Epidermal melanocyte (primary cell): ENCODE measurements at regions not wholly inside any gene's neighbourhood (a gene's known extent, or its start where the extent isn't known, plus 50 kb on each side); places are given as distances from the start of the nearest gene placed in this dataset.

Source experiments
- DNase-seq: peaks from one replicate; pipeline ENCODE4 v3.0.0; 2011; ENCODE audit warnings: low spot score; ENCODE audit not compliant: insufficient read length

DNA sequence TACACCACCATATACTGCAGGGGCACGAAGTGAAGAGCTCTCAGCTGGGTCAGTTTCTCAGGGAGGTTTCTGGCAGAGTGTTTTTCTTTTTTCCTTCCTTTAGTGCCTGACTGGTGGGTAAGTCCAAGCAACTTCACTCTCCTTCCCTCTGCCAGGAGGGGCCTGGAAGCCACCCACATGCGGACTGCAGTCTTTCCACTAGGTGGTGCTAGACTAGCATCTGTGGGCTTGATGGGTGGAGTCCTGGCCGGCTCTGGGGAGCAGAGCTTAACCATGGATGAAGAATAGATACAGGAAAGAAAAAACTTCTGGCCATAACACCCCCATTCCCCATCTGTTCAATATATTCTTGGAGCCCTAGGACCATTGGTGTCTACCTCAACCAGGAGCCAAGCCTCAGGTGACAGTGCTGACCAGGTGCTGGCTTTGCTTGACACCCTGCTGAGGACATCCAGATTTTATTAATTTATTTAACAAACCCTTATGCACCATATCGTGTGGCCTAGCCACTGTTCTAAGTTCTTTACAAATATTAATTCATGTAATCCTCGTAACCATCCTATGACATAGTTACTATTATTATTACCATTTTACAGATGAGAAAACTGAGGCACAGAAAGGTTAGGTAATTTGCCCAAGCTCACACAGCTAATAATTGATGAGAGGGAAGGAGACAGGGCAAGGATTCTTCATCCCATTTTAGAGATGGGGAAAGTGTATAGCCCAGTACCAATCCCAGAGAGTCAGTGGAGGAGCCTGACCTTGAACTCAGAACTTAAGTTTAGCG is 126.7 kb upstream of the CSF3R start:
- peak; percentile 37 for DNase-seq

DNA sequence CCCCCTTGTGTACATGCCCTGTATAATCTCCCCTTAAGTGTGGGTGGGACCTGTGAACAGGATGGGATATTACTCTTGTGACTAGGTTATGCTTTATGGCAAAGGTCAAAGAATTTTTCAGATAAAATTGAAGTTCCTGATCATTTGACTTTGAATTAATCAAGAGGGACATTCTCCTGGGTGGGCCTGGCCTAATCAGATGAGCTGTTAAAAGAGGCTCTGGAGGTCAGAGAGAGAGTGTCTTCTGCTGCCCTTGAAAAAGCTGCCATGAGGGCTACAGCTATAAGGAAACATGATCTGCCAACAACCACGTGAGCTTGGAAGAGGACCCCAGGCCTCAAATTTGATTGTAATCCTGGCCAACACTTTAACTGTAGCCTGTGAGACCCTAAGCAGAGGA is 125.6 kb upstream of the CSF3R start:
- no peak for DNase-seq

DNA sequence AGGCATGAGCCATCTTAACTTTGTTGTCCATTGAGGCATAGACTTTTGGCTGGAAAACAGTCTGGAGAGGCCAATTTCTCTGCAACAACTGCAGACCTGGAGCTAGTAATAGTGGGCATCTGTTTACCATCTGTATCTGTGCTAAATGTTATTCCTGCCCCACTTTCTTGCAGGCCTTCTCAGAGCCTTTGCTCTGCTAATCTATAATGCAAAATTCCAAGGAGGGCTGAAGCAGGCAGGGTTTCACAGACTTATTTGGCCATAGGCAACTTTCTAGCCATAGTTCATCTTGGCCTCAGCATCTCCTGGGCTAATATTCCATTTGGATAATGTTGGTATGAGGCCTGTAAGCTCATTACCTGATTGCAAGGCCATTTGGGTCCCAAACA is 124.5 kb upstream of the CSF3R start:
- DNase-seq, result no peak

DNA sequence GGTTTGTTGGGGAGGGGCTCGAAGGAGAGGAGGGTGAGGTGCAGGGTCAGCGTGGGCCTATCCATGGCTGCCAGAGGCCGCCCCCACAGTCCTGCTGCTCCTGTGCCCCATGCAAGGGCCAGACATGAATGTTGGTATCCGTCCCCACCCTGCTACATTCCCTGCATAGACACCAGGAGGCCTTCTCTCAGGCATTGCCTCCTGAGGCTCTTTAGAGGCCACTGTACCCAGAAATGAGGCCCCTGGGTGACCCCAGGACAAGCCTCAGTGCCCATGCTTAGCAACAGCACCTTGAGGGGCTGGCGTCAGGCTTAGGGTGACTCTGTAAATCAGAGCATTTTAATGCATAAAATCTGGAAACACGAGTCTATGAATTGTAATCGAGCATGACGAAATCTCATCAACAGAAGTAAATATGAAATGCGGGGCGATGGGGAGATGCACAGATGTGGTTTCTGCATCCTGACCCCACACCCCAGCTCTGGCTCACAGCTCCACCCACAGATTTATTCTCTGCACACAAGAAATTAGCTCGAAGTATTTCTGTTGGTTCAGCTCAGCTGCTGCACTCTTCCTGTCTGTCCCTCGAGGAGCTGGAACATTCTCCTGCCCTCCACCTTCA is 124.0 kb upstream of the CSF3R start:
- no peak for DNase-seq

DNA sequence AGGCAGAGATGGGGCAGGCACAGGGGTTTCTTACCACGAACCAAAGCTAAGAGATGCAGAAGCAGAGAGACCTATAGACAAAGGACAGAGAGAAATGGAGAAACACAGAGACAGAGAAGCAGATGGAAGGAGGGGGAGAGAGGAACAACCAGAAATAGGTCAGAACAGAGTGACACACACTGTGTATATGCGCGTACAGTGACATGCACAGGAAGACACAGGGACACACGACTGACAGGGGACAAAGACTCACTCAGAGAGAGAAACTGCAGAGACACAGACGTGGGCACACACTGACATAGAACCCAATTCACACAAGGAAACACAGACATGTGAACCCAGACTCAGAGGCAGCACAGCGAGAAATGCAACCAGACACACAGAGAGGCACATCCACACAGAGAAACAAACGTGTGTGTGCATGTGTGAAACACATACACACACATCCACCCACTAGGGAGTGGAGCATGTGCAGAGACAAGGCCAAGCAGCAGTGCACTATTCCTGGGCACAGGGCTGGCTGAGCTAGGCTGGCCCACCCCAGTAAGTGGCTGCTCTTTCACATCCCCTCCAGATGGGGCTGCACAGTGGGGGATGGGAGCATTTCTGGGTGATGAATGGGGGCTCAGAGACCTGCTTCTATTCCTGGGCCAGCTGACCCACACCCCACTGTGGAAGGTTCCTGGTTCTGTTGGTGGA is 123.4 kb upstream of the CSF3R start:
- no peak for DNase-seq

DNA sequence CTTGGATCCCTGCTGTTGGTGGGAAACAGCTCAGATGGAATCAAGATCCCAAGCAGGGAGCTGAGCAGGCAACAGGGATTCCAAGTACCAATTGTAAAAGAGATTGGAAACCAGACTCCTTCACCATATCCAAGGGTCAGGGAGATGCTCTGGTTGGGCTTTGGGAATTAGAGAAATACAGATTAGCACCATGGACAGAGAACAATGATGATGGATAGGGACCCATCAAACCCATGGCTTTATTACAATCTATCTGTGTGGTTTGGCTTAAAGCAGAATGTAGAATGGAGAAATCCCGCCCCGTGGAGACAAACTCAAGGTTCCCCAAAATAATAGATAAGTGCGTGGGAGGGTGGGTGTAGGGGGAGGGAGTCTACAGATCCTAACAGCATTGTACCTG is 120.7 kb upstream of the CSF3R start:
- DNase-seq, result no peak

DNA sequence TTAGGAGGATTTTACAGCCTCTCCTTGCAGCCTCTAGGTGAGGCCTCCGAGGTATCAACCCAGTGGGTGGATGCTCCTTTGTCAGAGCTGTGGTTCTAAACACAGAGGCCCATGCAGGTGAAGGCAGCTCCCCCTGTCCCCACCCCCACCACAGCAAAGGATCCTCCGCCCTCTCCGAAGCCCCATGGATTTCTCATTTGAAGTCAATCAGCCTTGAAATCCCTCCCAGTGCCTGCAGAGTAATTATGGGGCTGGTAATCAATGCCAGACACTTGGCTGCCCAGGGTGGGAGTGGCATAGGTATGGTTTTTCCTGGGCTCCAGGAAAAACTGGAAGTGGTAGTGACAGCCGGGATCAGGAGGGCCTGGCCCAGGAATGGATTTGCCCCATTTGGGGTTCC is 119.5 kb upstream of the CSF3R start:
- no peak for DNase-seq

DNA sequence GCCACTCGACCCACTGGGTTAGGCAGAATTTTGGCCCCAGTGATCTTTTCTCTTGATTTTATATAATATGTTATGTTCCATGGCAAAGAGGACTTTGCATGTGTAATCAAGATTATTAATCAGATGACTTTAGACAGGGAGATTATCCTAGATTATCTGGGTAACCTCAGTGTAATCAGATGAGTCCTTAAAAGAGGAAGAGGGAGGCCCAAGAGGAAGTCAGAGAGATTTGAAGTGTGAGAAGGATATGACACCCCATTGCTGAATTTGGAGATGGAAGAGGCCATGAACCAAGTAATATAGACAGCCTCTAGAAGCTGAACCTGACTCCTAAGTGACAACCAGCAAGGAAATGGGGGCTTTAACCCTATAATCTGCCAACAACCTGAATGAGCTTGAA is 117.1 kb upstream of the CSF3R start:
- no peak for DNase-seq

DNA sequence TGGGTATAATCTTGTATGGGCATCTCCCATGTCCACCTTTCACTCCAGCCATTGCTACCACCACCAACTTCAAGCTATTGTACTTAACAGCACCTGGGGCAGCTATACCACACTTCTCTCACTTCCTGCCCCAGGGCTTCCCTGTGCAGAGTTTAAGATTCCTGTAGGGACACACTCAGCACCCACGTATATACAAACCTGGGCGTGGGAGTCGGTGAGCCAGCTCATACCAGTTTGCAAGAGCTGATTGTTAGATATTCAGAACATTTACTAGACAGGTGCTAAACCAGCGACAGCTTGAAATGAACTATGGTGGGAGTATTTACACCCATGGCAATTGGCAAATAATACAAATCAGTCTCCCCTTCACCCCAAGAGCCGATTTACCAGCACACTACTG is 114.8 kb upstream of the CSF3R start:
- no peak for DNase-seq

DNA sequence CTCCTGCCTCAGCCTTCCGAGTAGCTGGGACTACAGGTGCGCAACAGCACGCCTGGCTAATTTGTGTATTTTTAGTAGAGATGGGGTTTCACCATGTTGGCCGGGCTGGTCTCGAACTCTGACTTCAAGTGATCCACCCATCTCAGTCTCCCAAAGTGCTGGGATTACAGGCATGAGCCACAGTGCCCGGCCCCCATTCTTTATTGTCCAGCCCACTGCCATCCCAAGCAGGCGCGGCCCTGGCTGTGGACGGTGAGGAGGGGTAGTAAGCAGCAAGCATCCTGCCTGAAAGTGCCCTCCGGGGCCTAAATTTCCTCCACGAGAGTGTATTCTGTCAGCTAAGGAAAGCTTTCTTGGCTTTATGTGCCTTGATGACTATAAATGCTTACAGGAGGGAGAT is 113.2 kb upstream of the CSF3R start:
- DNase-seq, result no peak

DNA sequence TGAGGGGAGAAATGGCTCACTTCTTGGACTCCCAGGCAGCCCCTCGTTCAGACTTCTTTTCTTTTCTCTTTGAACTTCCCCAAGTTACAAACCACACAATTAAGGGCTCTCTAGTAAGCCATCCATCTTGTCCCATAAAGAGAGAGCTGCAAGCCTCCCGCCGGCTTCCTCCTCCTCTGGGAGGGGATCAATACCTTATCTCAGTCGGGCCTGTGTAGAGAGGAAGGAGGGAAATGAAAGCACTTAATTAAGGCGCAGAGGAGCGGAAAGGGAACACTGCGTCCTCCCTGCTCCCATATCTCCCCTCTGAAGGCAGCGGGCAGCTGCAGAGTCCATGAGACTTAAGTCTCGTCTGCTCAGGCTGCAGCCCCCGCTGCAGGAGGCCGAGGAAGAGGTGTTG is 112.6 kb upstream of the CSF3R start:
- DNase-seq, result no peak

DNA sequence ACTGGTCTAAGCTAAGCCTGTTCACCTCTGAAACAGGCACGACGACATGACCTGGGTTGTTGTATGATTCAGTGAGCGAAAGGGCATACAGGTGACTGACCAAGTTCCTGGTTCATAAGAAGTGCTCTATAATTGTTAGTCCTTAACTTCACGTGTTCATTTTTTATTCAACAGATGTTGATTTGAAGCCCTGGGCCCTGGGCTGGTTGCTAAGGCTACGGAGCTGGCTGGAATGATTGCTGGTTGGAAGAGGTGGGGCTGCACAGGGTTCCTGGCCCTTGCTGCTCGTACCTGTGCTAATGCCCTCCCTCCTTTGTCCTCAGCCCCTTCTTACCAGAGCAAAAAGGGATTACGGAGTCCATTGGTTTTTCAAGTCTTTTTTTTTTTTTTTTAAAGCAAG is 111.3 kb upstream of the CSF3R start:
- no peak for DNase-seq

DNA sequence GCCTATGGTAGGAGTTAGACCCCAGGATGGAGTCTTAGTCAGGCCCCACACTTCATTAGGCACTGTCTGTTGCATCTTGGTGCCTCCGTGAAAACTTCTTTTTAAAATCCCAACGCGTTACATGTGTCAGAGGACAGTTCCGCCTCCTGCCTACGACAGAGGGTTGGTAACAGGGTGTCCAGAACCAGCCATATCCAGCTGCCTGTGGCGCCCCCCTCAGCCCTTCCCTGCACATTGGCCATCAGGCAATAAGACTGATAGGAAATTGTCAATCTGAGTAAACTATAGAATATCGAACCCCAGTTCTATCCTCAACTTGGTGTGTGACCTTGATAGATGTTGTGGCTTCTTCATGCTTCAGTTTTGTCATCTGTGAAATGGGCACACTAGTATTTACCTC is 108.6 kb upstream of the CSF3R start:
- DNase-seq, result no peak

DNA sequence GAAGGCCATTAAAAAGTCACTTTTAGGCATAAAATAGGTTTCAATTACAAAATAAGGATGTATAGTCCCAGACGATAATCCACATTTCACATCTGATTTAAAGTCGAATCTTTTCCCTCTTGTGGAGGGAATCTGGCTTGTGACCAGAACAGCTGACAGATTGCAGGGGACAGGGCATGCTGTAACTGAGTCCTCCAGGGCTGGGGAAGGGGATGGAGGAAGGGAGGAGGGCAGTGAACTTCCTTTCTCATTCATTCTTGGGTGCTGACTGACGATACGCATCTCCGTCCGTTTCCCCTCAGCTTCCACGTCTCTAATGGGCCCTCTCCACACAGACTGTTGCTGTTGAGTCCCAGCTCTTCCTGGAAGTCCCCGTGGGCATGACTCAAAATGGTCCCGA is 108.1 kb upstream of the CSF3R start:
- no peak for DNase-seq

DNA sequence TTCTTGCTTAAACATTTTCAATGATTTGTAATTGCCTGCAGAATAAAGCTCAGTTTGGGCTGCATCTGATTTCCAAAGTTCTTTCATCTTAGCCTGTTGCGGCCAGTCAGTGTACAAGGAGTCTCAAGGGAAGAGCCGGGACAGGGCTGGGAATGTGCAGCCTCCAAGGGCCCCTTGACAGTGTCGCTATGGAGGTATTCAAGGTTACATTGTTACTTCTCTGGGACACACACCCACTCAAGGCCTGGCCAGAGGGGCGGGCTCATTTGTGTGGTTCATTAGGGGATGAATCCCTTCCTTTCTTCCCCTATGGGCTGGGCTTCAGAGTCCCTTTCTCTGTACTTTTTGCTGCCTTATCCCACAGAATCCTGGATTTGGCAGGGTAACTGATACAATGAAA is 107.6 kb upstream of the CSF3R start:
- DNase-seq, result no peak

DNA sequence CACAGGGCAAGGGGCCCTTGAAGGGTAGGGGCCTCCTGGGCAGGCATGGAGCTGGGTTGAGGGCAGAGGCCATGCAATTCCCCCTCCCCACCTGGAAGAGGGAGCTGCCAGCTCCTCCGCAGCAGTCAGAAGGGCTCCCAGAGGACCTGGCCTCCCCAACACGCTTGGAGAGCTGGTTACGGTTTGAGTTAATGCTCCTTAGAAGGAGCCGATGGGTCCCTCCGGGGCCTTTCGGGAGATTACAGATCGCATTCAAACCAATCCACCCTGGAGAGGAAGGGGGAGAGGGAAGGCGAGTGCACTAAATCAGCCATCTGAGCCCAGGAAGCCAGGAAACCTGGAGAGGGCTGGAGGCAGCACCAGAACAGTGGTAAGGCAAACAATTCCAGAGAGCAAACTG is 106.3 kb upstream of the CSF3R start:
- no peak for DNase-seq

DNA sequence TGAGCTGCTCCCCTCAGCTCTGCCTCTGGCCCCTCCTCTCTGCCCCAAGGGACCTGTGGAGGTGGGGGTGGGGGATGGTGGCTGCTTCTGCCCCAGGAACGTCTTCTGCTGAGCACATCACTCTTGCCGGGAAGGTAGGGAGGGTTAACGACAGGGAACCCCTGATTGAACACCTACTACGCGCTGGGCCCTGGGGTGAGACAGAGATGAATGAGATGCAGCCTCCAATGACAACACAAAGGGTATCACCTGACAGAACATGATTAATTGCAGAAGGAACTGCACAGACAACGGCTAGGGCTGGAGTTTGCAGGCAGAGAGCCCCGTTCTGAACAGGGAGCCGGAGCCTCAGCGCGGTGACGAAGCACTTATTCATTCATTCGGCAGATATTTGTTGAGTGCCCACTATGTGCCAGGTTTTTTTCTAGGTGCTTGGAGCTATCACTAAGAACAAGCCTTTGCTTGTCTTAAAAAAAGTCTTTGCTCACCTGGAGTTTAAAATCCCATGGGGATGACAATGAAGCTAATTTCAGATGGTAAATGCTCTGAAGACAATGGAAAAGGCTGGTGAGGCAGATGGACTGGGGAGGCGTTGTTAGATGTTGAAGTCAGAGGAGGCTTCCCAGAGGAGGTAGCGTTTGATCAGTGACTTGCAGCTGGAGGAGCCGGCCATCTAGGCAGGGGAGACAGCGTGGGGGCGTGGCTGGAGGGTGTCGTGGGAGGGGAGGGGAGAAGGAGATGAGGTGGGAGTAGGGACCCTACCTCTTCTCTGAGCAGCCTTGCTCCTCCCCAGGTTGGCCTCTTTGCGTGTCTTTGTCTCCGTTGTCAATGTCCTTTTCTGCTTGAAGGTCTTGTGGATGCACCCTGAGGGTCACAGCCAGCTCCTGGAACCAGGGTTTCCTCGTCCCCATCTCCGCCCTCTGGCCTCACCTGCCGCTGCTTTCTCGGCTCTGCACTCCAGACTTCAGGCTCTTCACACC is 103.1 kb upstream of the CSF3R start:
- DNase-seq, result no peak

DNA sequence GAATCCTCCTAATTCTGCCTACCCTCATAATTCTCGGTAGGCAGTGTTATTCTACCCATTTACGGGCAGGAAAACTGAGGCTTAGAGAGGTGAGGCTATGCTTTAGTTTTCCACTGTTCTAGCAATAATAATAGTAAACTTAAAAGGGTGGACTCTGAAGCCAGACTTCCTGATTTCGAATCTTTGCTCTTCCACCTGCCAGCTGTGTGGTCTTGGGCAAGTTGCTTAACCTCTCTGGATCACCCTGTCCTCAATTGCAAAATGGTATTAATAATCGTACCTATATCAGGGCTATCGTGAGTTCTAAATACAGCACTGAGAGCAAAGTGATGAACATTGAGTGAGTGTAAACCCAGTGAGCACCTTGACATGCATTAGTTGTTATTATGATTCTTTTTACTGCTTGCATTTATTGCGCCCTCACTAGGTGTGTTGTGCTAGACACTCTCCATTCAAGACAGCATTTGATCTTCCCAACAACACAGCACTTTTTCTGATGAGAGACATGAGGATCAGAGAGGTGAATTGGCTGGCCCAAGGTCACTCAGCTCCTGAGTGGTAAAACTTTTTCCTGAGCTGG is 102.3 kb upstream of the CSF3R start:
- DNase-seq, result no peak

DNA sequence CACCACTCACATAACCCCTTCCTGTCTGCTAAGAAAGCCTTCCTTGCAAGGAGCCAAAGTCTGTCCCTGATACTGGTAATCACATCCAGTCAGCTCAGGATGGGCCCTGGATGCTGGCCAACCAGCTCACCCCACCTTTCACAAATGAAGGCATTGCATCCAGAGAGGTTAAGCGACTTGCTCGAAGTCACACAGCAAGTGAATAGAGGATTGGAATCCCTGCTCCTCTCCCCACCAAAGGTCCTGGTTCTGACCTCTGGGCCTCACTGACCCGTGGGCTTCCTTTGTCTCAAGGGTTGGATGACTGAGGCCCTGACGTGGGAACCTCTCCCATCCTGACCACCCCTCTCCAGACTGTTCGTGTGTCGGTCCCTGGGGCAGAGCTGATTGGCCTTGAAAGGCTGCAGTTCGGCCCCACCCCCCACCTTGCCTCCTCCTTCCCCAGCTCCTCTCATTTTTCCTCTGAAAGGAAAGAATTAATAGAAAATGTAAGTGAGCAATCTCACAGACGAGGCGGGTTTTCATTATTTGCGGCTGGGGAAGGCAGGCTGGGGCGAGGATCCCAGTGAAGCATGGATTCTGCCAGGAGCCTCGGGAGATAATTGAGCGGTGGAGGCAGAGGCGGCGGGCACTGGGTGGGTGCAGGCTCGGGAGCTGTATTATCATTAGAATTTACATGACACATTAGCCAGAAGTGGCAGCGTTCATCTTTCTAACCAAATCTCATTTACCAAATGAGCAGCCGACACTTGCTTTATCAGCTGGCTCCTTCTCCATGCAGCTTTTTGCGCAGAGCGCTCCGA is 101.5 kb upstream of the CSF3R start:
- no peak for DNase-seq

DNA sequence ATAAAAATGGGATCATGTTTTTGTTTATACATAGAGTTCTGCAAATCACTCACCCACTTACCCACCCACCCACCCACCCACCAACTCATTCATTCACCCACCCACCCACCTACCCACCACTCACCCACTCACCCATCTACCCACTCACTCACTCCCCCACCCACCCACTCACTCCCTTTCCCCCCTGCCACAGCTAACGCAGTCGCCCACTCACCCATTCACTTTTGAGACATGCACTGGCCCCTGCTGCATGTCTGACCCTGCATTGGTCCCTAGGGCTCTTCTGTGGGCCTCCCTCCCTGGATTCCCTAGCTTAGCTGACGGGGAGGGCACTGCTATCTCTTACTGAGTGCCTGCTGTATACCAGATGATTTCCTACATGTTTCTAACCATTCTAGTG is 100.4 kb upstream of the CSF3R start:
- no peak for DNase-seq
